ENCODE measurements at regions not wholly inside any gene's neighbourhood (a gene's known extent, or its start where the extent isn't known, plus 50 kb on each side); places are given as distances from the start of the nearest gene placed in this dataset.

DNA sequence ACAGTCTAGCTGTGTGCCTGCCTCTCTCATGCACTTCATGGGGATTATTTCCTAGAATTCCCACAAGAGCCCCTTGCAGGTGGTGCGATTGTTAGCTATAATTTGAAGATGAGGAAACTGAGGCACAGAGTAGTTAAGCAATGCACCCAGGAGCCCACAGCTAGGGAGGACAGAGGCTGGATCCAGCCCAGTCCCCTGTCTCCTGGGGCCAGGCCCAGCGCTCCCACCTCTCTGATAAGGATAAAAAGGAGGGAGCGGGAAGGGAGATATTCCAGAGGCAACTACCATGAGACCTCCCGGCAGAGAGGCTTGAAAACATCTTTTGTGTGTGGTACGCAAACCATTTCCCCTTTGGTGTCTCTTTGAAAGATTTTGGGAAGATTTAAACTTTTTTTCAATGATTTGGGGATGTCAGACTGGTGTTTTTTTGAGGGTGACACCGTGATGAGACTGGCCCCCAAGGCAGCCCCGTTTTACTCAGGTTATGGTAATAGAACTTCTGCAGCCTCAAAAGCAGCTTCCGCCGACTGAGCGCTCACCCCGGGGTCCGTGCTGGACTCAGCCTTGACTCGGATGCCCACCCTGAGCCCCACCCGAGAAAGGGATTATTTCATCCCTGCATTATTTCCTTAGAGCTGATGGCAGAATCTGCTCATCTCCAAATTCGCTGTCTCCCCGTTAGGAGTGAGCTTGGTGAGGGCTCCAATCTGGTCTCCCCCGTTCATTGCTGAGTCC lies 144.7 kb upstream of the IER5L start:
- TF ChIP-seq RNF2 (IDR thresholded peaks at IDR 0.05; ENCODE audit: borderline replicate concordance, low read depth, low read length, missing control alignments, poor library complexity, severe bottlenecking) (no peak), SIN3A (conservative IDR thresholded peaks at IDR 0.05 in 1 of 2, IDR thresholded peaks at IDR 0.05 in 1 of 2; ENCODE audit: low read depth in 1 of 2, low read length in 2 of 2) (no peak), POLR2A (IDR thresholded peaks at IDR 0.05; ENCODE audit: control extremely low read depth in 1 of 2, low read depth in 2 of 2, low read length in 2 of 2) (no peak), SP4 (IDR thresholded peaks at IDR 0.05; ENCODE audit: low read length) (no peak)
- TF ChIP-seq, protein P1, sequence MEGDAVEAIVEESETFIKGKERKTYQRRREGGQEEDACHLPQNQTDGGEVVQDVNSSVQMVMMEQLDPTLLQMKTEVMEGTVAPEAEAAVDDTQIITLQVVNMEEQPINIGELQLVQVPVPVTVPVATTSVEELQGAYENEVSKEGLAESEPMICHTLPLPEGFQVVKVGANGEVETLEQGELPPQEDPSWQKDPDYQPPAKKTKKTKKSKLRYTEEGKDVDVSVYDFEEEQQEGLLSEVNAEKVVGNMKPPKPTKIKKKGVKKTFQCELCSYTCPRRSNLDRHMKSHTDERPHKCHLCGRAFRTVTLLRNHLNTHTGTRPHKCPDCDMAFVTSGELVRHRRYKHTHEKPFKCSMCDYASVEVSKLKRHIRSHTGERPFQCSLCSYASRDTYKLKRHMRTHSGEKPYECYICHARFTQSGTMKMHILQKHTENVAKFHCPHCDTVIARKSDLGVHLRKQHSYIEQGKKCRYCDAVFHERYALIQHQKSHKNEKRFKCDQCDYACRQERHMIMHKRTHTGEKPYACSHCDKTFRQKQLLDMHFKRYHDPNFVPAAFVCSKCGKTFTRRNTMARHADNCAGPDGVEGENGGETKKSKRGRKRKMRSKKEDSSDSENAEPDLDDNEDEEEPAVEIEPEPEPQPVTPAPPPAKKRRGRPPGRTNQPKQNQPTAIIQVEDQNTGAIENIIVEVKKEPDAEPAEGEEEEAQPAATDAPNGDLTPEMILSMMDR (IDR thresholded peaks at IDR 0.05; ENCODE audit: control extremely low read depth in 1 of 3, insufficient read depth in 1 of 3, low read depth in 1 of 3, low read length in 3 of 3): no peak
